GM12878 (cell line): ENCODE measurements at regions not wholly inside any gene's neighbourhood (a gene's known extent, or its start where the extent isn't known, plus 50 kb on each side); places are given as distances from the start of the nearest gene placed in this dataset.

ENCODE experiments used
- ATAC-seq: fragments of 200-7000 bp; cut with Tn5 transposase; 3 replicates; pipeline ENCODE4 v1.9.1; 2020; ENCODE audit warnings: mild to moderate bottlenecking, moderate library complexity
- BruUV-seq: library from RNA; stranded (reverse); fragments of 400-500 nt; replicated peaks from 2 replicates; lab custom pipeline; 2021; lab: Mats Ljungman, UMichigan
- CTCF ChIA-PET: fragments of 300-600 bp; sonication (Branson Sonifier 250); formaldehyde crosslinking; extraction: SDS; loops from one replicate; lab custom pipeline; 2021; ENCODE audit warnings: inconsistent platforms; lab: Yijun Ruan, JAX
- POLR2A ChIA-PET: fragments of 350-600 bp; formaldehyde crosslinking; extraction: SDS; loops from one replicate; lab custom pipeline; 2021; ENCODE audit warnings: inconsistent platforms; lab: Charles Lee
- RAD21 ChIA-PET: fragments of 300-600 bp; sonication (Branson Sonifier 250); formaldehyde crosslinking; loops from one replicate; lab custom pipeline; 2023; ENCODE audit warnings: antibody characterized with exemption; ENCODE audit not compliant: unreplicated experiment; lab: Charles Lee
- SMC1A ChIA-PET: fragments of 300-600 bp; sonication (Branson Sonifier 250); formaldehyde crosslinking; loops from one replicate; lab custom pipeline; 2023; ENCODE audit not compliant: unreplicated experiment, uncharacterized antibody; lab: Charles Lee
- DNase-seq: peaks from one replicate; pipeline ENCODE4 v3.0.0-alpha.2; 2011; ENCODE audit warnings: low read depth, low spot score
- FAIRE-seq: peaks from 3 replicates; lab custom pipeline; 2011; peaks lifted over from hg19 to GRCh38; lab: Jason Lieb, UNC
- H2AFZ ChIP-seq: 2 replicates; pipeline ENCODE4 v1.6.0; 2011; ENCODE audit warnings: low read depth, low read length, control low read depth; ENCODE audit not compliant: control insufficient read depth
- H3K27ac ChIP-seq: 2 replicates; pipeline ENCODE4 v1.5.1; 2011; ENCODE audit warnings: control low read depth; ENCODE audit not compliant: control insufficient read depth, insufficient read depth
- H3K27me3 ChIP-seq, 2 experiments: replicated peaks in 1 of 2; 2 replicates each; pipeline versions ENCODE4 v1.6.0 to v1.6.1; 2011; ENCODE audit warnings: low read length in 1 of 2; ENCODE audit not compliant: control insufficient read depth in 2 of 2, insufficient read depth in 2 of 2
- H3K36me3 ChIP-seq, 2 experiments: 2 replicates each; pipeline ENCODE4 v1.5.1; 2011; ENCODE audit warnings: low read length in 1 of 2; ENCODE audit not compliant: control insufficient read depth in 2 of 2, insufficient read depth in 2 of 2
- H3K4me1 ChIP-seq: 2 replicates; pipeline ENCODE4 v1.6.1; 2011; ENCODE audit warnings: mild to moderate bottlenecking, low read length, moderate library complexity, mixed read lengths; ENCODE audit not compliant: control insufficient read depth, insufficient read depth
- H3K4me2 ChIP-seq: 2 replicates; pipeline ENCODE4 v1.6.0; 2011; ENCODE audit warnings: control low read depth; ENCODE audit not compliant: control insufficient read depth, insufficient read depth
- H3K4me3 ChIP-seq: fragments of 200-600 bp; sonication (generic); 2 replicates; pipeline ENCODE4 v1.5.1; 2016
- H3K79me2 ChIP-seq: 2 replicates; pipeline ENCODE4 v1.6.0; 2011; ENCODE audit warnings: low read length; ENCODE audit not compliant: control insufficient read depth, insufficient read depth
- H3K9ac ChIP-seq: 2 replicates; pipeline ENCODE4 v1.8.0; 2011; ENCODE audit warnings: low read length, control low read depth, mixed read lengths; ENCODE audit not compliant: control insufficient read depth, insufficient read depth
- H3K9me3 ChIP-seq: replicated peaks from 3 replicates; pipeline ENCODE4 v1.5.1; 2011; ENCODE audit warnings: mild to moderate bottlenecking, low read length; ENCODE audit not compliant: control insufficient read depth, insufficient read depth
- H4K20me1 ChIP-seq: 2 replicates; pipeline ENCODE4 v1.6.0; 2011; ENCODE audit not compliant: control insufficient read depth, insufficient read depth
- FOS ChIP-seq: IDR thresholded peaks from 3 replicates; pipeline ENCODE4 v1.6.1; 2011; ENCODE audit warnings: borderline replicate concordance; ENCODE audit not compliant: insufficient read length; ENCODE audit errors: extremely low read depth
- PAX8 ChIP-seq: fragments of 450-650 bp; IDR thresholded peaks from 2 replicates; pipeline ENCODE4 v1.6.1; 2017; ENCODE audit warnings: mild to moderate bottlenecking, moderate library complexity
- SREBF2 ChIP-seq: IDR thresholded peaks from 2 replicates; pipeline ENCODE4 v1.6.1; 2012; ENCODE audit warnings: mild to moderate bottlenecking, low read length
- SRF ChIP-seq, 2 experiments: IDR thresholded peaks; 2 replicates each; pipeline ENCODE4 v1.6.1; 2011; ENCODE audit warnings: low read depth in 2 of 2, low read length in 2 of 2, mild to moderate bottlenecking in 1 of 2, moderate library complexity in 1 of 2
- TCF12 ChIP-seq: IDR thresholded peaks from 2 replicates; pipeline ENCODE4 v1.6.1; 2011; ENCODE audit warnings: low read depth, mild to moderate bottlenecking, low read length
- WGBS: methylation state at CpG from one replicate; pipeline ENCODE4 v1.1.6; 2016; ENCODE audit warnings: low lambda C conversion rate; ENCODE audit not compliant: insufficient replicate concordance, insufficient coverage; ENCODE audit errors: missing lambda C conversion rate; 5-methylcytosine and 5-hydroxymethylcytosine counted together
- in situ Hi-C: fragments of 300-500 bp; cut with MboI; formaldehyde crosslinking; loops from 9 replicates; pipeline ENCODE4 v1.14.3; 2018; ENCODE audit warnings: mixed read lengths
- intact Hi-C: fragments of 100-400 bp; cut with micrococcal nuclease; formaldehyde crosslinking; loops from one replicate; pipeline ENCODE4 v1.14.2; 2022; ENCODE audit not compliant: unreplicated experiment

DNA sequence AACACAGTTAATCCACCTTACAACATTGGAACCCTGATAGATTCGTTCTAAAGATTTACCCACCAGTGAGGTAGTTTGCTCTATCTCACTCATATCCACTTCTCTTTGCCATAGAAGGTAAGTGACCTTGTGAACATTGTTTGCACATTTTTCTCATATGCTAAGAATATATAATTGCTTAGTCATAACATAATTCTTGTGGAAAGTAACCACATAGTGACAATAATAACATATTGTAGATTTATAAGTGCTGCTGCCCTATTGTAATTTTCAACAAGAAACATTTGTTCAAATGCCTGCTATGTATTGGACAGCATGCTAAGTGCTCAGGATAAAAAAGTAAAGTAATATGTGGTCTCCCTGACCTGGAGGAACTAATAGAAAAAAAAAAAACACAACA lies 554.2 kb upstream of the KCNMB2 start:
- intact Hi-C loops (no loop called here), in situ Hi-C loops (no loop called here)
- POLR2A ChIA-PET, result no interaction called here
- Histone ChIP-seq H3K36me3 (no peaks in the 10 kb centered on the region), H2AFZ (no peak overlapping the region), H3K4me2 (no peak overlapping the region), H4K20me1 (no peaks in the 10 kb centered on the region), H3K4me3 (no peak overlapping the region), H3K79me2 (no peaks in the 10 kb centered on the region), H3K9ac (no peak overlapping the region), H3K27ac (no peak overlapping the region), H3K27me3 (no peaks in the 10 kb centered on the region; a peak in 1 of 4 replicates), H3K4me1 (no peaks in the 10 kb centered on the region), H3K9me3 (no peaks in the 10 kb centered on the region)
- FAIRE-seq (no peak), ATAC-seq (no peak; the same call in 2 of the 3 replicates), DNase-seq (no peak)
- BruUV-seq, result no TSS peak
- CTCF ChIA-PET, result no interaction called here
- SMC1A ChIA-PET, result no interaction called here
- TF ChIP-seq PAX8 (no peak), SRF (IDR thresholded peaks at IDR 0.05; ENCODE audit: low read depth in 2 of 2, low read length in 2 of 2) (0 out of 4 replicates have a peak, but pooled peaks of 1 of the 2 experiments have one; percentile 18)
- 0% methylated on average over 1 of the region's 1 CpG for WGBS
- RAD21 ChIA-PET, result no interaction called here

DNA sequence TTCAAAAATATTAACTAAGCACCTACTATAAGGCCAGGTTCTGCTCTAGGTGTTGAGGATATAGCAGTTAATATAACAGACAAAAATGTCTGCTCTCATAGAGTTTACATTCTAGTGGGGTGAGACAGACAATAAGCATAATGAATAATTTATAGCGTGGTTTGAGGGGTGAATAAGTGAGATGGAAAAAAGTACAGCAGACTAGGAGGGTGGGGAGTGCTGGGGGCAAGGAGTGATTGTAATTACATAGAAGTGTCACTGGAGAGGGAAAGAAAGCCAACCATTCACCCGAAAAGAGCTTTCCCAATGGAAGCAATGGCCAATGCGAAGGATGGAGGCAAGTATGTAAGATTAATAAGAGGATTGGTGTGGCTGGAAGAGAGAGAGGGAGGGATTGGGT lies 552.9 kb upstream of the KCNMB2 start:
- intact Hi-C loops, result no loop called here
- H3K4me1 ChIP-seq, result no peaks in the 10 kb centered on the region
- H3K4me3 ChIP-seq, result no peak overlapping the region
- ChIA-PET POLR2A (no interaction called here), SMC1A (no interaction called here), CTCF (no interaction called here)
- no TSS peak for BruUV-seq
- H4K20me1 ChIP-seq, result no peaks in the 10 kb centered on the region
- ATAC-seq, result no peak
- H3K36me3 ChIP-seq, result no peaks in the 10 kb centered on the region
- no peaks in the 10 kb centered on the region; a peak in 1 of 4 replicates for H3K27me3 ChIP-seq
- H2AFZ ChIP-seq, result no peak overlapping the region
- no peak overlapping the region for H3K27ac ChIP-seq
- H3K79me2 ChIP-seq, result no peaks in the 10 kb centered on the region
- TF ChIP-seq FOS, result no peak
- no peak for TF ChIP-seq SREBF2
- TF ChIP-seq TCF12, result no peak
- TF ChIP-seq, all 136 proteins: peak for 0
- Histone ChIP-seq H3K9ac (no peak overlapping the region), H3K9me3 (no peaks in the 10 kb centered on the region), H3K4me2 (no peak overlapping the region)
- 37% methylated on average over 3 of the region's 3 CpGs for WGBS
- RAD21 ChIA-PET, result no interaction called here
- DNase-seq (no peak), FAIRE-seq (no peak)
- in situ Hi-C loops, result no loop called here
